ENCODE measurements at regions not wholly inside any gene's neighbourhood (a gene's known extent, or its start where the extent isn't known, plus 50 kb on each side); places are given as distances from the start of the nearest gene placed in this dataset.

GRCh38 chr15:95684126-95684525 is 646.4 kb upstream of the NR2F2 start:
- TF ChIP-seq CTCF (conservative IDR thresholded peaks at IDR 0.05 in 1 of 2, IDR thresholded peaks at IDR 0.05 in 1 of 2; ENCODE audit: extremely low read depth in 1 of 2, insufficient read depth in 1 of 2, low read depth in 1 of 2, low read length in 2 of 2), result no peak
- TF ChIP-seq EZH2 (IDR thresholded peaks at IDR 0.05; ENCODE audit: borderline replicate concordance, low read length), result no peak
